ENCODE measurements at regions not wholly inside any gene's neighbourhood (a gene's known extent, or its start where the extent isn't known, plus 50 kb on each side); places are given as distances from the start of the nearest gene placed in this dataset.
"Not testable (repeated sequence)": the region's sequence is repeated elsewhere in the genome, so short reads cannot be mapped to it uniquely, and the experiment has no call there.

GRCh38 chr7:25722856-25723255 lies 429.1 kb upstream of the NFE2L3 start:
- DNase-seq: no peak

- DNase-seq: no peak
Observed at GRCh38 chr7:25725451-25725850, 426.5 kb upstream of the NFE2L3 start.

- DNase-seq: no peak
Observed at GRCh38 chr7:25726170-25726780, 425.7 kb upstream of the NFE2L3 start.

- DNase-seq: no peak
Observed at GRCh38 chr7:25726781-25727311, 425.2 kb upstream of the NFE2L3 start.

GRCh38 chr7:25727446-25727845 lies 424.6 kb upstream of the NFE2L3 start:
- no peak for DNase-seq

GRCh38 chr7:25727876-25728275 lies 424.1 kb upstream of the NFE2L3 start:
- DNase-seq: no peak

GRCh38 chr7:25731068-25731845 lies 420.7 kb upstream of the NFE2L3 start:
- no peak for DNase-seq

- DNase-seq: no peak
Observed at GRCh38 chr7:25731846-25732245, 420.2 kb upstream of the NFE2L3 start.

- DNase-seq: no peak
Observed at GRCh38 chr7:25732766-25733217, 419.2 kb upstream of the NFE2L3 start.

GRCh38 chr7:25735674-25736242 lies 416.2 kb upstream of the NFE2L3 start:
- no peak for DNase-seq

GRCh38 chr7:25738528-25738927 lies 413.5 kb upstream of the NFE2L3 start:
- no peak for DNase-seq

GRCh38 chr7:25739143-25739542 lies 412.9 kb upstream of the NFE2L3 start:
- no peak for DNase-seq

- DNase-seq: no peak
Observed at GRCh38 chr7:25742316-25742715, 409.7 kb upstream of the NFE2L3 start.

GRCh38 chr7:25743670-25744451 lies 408.1 kb upstream of the NFE2L3 start:
- not testable (repeated sequence) for DNase-seq

GRCh38 chr7:25750744-25751508 lies 401.1 kb upstream of the NFE2L3 start:
- DNase-seq: no peak

GRCh38 chr7:25752154-25752553 lies 399.8 kb upstream of the NFE2L3 start:
- no peak for DNase-seq

GRCh38 chr7:25752967-25753791 lies 398.8 kb upstream of the NFE2L3 start:
- no peak for DNase-seq

GRCh38 chr7:25753837-25754236 lies 398.2 kb upstream of the NFE2L3 start:
- no peak for DNase-seq

GRCh38 chr7:25754333-25754732 lies 397.7 kb upstream of the NFE2L3 start:
- no peak for DNase-seq

- no peak for DNase-seq
Observed at GRCh38 chr7:25754751-25755150, 397.2 kb upstream of the NFE2L3 start.

GRCh38 chr7:25756601-25757000 lies 395.4 kb upstream of the NFE2L3 start:
- DNase-seq: no peak
